GM12865 (cell line): ENCODE measurements at regions not wholly inside any gene's neighbourhood (a gene's known extent, or its start where the extent isn't known, plus 50 kb on each side); places are given as distances from the start of the nearest gene placed in this dataset.

Source experiments
- DNase-seq: peaks from one replicate; pipeline ENCODE4 v3.0.0; 2010; ENCODE audit warnings: low read depth
- H3K4me3 ChIP-seq: 2 replicates; pipeline ENCODE4 v1.5.1; 2011; ENCODE audit warnings: mild to moderate bottlenecking, low read depth, low read length, control low read depth
- TF ChIP-seq, protein P1 (sequence below): IDR thresholded peaks from 2 replicates; pipeline ENCODE4 v1.5.1; 2011; ENCODE audit warnings: low read length, control low read depth, low read depth, inconsistent platforms; ENCODE audit not compliant: insufficient read depth; ENCODE audit errors: missing control alignments

GRCh38 chr16:85440744-85441143 lies 172.4 kb upstream of the GSE1 start:
- DNase-seq = no peak
- H3K4me3 ChIP-seq = no peak overlapping the region
- TF ChIP-seq, protein P1, sequence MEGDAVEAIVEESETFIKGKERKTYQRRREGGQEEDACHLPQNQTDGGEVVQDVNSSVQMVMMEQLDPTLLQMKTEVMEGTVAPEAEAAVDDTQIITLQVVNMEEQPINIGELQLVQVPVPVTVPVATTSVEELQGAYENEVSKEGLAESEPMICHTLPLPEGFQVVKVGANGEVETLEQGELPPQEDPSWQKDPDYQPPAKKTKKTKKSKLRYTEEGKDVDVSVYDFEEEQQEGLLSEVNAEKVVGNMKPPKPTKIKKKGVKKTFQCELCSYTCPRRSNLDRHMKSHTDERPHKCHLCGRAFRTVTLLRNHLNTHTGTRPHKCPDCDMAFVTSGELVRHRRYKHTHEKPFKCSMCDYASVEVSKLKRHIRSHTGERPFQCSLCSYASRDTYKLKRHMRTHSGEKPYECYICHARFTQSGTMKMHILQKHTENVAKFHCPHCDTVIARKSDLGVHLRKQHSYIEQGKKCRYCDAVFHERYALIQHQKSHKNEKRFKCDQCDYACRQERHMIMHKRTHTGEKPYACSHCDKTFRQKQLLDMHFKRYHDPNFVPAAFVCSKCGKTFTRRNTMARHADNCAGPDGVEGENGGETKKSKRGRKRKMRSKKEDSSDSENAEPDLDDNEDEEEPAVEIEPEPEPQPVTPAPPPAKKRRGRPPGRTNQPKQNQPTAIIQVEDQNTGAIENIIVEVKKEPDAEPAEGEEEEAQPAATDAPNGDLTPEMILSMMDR = no peak

DNA sequence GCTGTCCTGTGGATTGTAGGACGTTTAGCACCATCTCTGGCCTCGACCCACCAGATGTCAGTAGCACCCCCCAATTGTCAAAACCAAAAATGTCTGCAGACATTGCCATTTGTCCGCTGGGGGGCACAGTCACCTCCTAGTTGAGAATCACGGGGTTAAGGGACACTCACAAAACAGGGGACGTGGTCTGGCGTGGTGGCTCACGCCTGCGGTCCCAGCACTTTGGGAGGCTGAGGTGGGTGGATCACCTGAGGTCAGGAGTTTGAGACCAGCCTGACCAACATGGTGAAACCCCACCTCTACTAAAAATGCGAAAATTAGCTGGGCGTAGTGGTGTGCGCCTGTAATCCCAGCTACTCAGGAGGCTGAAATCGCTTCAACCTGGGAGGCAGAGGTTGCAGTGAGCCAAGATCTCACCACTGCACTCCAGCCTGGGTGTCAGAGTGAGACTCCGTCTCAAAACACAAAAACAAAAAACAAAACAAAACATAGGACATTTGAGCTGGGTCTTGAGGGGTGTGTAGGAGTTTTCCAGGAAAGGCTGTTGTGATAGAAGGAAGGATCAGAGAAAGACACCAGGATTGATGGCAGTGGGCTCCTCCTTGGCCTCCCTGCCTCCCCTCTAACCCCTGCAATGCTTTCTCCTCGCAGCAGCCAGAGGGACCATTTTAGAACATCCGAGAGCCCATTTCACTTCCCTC lies 171.8 kb upstream of the GSE1 start:
- DNase-seq = peak; percentile 36
- TF ChIP-seq, protein P1 = no peak
- no peak overlapping the region for H3K4me3 ChIP-seq

GRCh38 chr16:85441890-85442670 lies 171.0 kb upstream of the GSE1 start:
- no peak for DNase-seq

GRCh38 chr16:85443116-85443515 lies 170.0 kb upstream of the GSE1 start:
- H3K4me3 ChIP-seq = no peak overlapping the region
- DNase-seq = no peak
- TF ChIP-seq, protein P1 = no peak

More at GRCh38 chr16:85441890-85442670, 171.0 kb upstream of the GSE1 start:
- TF ChIP-seq, protein P1 = no peak
- no peak overlapping the region for H3K4me3 ChIP-seq

DNA sequence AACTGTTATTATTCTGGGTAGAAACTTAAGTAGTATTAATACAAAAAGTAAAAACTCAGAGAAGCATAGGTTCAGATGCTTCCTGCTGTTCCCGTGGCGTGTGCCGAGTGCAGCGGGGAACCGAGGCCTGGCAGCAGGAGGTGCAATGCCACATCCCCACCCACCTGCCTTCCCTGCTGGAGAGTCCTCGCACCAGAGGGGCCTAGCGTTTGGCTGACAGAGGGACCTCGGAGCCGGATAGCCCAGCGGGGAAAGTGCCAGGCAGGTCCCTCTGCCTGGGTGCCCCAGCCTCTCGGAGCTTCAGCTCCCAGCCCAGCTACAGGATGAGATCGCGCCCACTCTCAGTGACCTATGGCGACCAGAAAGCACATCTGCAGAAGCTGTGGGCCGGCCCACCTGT lies 169.6 kb upstream of the GSE1 start:
- DNase-seq = no peak
- TF ChIP-seq, protein P1 = no peak
- no peak overlapping the region for H3K4me3 ChIP-seq

- no peak overlapping the region for H3K4me3 ChIP-seq
- no peak for DNase-seq
- TF ChIP-seq, protein P1 = no peak
Observed at GRCh38 chr16:85445064-85445778, 167.9 kb upstream of the GSE1 start.
